Urothelium cell line (cell line): ENCODE measurements at regions not wholly inside any gene's neighbourhood (a gene's known extent, or its start where the extent isn't known, plus 50 kb on each side); places are given as distances from the start of the nearest gene placed in this dataset.

Source experiments
- DNase-seq: peaks from one replicate; pipeline ENCODE4 v3.0.0; 2011; ENCODE audit warnings: low spot score, mixed read lengths
- FAIRE-seq: peaks from 2 replicates; lab custom pipeline; 2011; peaks lifted over from hg19 to GRCh38; lab: Jason Lieb, UNC

DNA sequence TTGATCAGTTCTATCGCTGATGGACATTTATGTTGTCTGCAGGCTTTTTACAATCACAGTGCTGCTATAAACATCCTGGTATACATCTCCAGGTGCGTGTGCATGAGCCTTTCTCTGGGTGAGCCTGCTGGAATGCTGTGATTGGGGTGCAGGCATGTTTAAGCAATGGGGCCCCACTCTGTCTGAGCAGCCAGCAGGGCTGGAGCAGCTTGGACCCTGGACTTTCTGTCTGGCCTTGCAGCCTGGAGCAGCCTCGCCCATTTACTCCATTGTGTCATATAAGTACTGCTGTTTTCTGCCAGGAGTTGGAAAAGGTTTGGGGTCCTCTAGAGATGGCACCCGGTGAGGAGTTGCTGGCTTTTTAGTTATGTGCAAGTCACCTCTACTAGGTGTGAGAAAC, 199.0 kb downstream of the KIF26A start:
- DNase-seq, result no peak
- no peak for FAIRE-seq

DNA sequence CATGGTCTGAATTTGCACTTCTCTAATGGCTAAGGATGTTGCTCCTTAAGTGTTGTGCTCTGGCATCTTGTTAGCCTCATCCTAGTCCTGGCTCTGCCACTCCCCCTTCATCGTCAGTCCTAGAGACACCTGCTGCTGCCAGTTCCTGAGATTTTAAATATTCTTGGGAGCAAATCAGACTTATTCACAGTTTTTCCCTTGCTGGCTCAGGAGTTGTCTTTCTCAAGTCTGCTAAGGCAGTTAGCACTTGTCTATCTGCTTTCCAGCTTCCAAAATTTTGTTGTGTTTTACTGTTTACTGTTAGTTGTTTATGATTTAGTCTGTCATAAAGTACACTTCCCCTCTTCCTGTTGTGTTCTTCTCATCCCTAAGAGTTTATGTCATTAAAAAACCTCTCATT, 201.0 kb downstream of the KIF26A start:
- DNase-seq, result no peak
- FAIRE-seq, result no peak

GRCh38 chr14:104339829-104340228, 201.4 kb downstream of the KIF26A start:
- FAIRE-seq (no peak), DNase-seq (no peak)

- DNase-seq (peak; percentile 93), FAIRE-seq (no peak)
Observed at GRCh38 chr14:104341532-104342434, 203.4 kb downstream of the KIF26A start.

GRCh38 chr14:104342435-104343293, 204.3 kb downstream of the KIF26A start:
- FAIRE-seq (no peak), DNase-seq (no peak)

DNA sequence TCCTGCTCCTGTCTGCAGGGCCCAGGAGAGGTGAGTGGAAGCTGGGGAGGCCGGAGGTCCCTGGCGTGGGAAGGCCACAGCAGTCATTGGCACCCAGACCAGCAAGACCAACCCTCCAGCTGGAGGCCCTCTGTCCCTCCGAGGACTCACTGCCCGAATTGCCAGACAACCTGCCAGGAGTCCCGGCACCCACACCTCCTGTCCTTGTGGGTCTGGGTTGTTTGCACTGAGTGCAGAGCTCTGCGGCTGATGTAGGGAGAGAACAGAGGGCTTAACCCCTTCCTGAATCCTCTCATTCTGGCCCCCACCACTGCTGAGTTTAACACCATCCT, 204.9 kb downstream of the KIF26A start:
- DNase-seq, result no peak
- FAIRE-seq, result no peak

- DNase-seq, result no peak
- FAIRE-seq, result no peak
Observed at GRCh38 chr14:104343690-104344640, 205.6 kb downstream of the KIF26A start.

GRCh38 chr14:104344818-104345620, 206.6 kb downstream of the KIF26A start:
- FAIRE-seq, result no peak
- no peak for DNase-seq

DNA sequence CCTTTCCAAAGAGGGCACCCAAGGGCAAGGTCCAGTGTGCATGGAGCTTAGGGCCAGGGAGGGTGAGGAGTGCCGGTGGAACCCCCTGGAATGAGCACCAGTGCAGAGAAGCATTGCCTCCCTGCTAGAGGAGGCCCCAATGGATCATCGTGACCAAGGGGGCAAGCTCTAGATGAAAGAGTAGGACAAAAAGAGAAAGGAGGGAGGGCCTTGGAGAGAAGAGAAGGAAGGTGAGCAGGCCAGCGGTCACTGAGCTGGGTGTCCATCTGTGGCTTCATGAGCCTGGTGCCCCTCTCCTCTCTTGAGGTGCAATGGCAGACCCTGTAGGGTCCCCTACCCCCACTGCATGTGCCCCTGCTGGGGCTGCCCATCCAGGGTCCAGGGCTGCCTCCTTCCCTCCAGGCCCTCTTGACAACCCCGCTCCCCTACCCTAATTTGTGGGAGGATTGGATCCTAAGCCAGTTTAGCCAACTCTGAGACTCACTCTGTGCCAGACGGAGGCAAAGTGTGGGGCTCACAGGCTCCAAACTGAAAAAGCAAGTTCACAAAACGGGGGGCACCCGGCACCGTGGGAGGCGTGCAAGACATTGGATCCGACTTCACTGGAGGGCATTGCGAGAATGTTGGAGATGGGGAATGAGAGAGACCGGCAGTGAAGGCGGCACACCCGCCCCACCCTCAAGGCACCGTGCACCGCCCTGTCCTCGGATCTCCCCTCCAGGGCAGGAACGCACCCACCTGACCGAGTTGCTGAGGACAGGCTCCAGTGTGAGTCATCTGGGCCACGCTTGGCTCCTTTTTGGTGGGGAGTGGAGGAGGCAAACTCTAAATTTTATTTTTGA, 207.5 kb downstream of the KIF26A start:
- DNase-seq, result no peak
- FAIRE-seq, result no peak

DNA sequence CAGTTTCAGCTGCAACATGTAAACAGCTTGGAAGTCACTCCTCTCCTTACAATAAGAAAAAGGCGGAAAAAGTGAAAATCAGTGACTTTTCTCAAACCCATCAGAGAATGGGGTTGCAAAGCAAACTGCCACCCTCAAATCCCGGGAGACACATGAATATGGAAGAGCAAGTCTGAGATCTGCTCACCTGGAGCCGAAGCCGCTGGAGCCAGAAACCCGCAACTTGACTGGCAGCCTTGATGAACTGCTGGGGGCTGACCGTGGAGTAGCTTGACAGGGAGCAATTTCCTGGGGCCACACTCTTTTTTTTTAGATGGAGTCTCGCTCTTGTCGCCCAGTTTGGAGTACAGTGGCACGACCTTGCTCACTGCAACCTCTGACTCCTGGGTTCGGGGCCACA, 208.2 kb downstream of the KIF26A start:
- DNase-seq, result no peak
- no peak for FAIRE-seq

- DNase-seq (no peak), FAIRE-seq (no peak)
Observed at GRCh38 chr14:104348741-104349140, 210.4 kb downstream of the KIF26A start.

DNA sequence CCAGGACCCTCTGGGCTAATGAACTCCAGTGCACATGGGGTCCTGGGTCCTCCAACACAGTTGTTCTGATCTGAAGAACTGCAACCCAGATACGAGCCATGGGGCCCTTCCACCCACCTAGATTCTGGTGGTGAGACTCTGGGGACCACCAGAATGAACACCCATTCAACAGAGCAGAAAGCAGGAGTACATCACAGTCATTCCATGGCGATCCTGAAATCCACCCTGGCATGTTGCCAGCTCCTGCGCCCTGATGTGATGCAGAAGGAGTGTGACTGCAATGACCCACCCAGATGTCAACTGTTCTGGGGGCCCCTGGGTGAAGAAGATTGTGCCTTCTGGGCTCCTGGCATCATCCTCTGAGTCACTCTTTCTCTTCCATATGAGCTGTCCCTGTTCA, 211.6 kb downstream of the KIF26A start:
- no peak for DNase-seq
- FAIRE-seq, result no peak

DNA sequence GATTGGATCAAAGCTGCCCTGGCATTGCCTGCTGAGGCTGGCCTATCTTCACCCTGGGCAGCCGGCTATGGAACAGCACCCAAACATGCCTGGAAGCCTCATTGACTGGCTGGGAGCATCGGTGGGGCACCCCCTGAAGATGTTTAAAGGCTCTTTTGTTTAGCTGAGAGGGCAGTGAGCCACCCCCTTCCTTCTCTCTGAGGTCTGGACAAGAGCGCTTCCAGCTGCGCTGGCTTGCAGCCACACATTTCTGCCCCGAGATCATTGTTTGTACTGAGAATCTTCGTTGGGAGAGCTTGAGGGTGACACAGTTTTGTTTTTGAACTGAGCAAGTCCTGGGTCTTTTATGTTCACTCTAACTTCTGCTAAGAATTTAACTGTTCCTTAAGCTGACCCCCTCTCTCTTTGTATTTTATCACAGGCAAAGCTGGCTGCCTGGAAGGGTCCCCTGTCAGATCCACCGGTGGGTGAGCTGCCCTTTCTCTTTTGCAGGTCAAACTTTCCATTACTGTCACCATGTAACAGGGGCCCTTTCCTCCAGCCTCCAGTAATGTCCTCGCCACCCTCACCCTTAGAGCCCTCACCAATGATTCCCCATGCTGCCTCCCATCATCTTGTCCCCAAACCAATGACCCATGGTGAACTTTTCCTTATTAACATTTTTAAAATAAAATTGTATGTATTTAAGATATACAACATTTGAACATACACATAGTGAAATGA, 212.2 kb downstream of the KIF26A start:
- DNase-seq (no peak), FAIRE-seq (no peak)

GRCh38 chr14:104351849-104352492, 213.6 kb downstream of the KIF26A start:
- no peak for FAIRE-seq
- DNase-seq, result no peak

DNA sequence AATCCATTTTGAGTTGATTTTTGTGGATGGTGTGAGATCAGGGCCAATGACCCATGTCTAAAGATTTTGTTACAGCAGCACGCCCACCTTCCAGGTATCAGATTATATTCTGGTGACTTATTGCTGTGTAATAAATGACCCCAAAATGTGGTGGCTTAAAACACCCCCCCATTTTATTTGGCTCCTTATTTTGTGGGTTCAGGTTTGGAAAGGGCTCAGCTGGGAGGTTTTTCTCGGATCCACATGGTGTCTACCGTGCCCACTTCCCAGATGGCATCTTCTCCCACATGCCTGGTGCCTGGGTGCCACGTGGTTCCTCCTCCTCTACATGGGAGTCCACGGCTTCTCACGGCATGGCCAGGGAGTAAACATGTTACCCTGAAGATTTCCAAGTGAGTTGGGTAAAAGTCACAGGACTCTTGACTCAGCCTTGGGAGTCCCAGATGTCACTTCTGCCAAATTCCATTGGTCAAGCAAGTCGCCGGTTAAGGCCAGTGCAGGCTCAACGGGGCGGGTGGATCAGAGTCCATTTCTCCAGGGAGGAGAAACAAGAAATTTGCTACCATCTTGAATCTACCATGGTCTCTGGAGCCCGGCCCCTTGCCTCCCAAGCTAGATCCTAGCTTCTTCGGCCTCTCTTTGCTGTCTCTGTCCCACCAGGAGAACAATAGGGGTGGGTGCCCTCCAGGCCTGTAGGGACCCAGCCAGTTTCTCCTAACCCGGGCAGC, 214.3 kb downstream of the KIF26A start:
- DNase-seq (no peak), FAIRE-seq (no peak)

GRCh38 chr14:104353221-104353920, 215.0 kb downstream of the KIF26A start:
- FAIRE-seq (no peak), DNase-seq (no peak)
